ENCODE measurements at regions not wholly inside any gene's neighbourhood (a gene's known extent, or its start where the extent isn't known, plus 50 kb on each side); places are given as distances from the start of the nearest gene placed in this dataset.

DNA sequence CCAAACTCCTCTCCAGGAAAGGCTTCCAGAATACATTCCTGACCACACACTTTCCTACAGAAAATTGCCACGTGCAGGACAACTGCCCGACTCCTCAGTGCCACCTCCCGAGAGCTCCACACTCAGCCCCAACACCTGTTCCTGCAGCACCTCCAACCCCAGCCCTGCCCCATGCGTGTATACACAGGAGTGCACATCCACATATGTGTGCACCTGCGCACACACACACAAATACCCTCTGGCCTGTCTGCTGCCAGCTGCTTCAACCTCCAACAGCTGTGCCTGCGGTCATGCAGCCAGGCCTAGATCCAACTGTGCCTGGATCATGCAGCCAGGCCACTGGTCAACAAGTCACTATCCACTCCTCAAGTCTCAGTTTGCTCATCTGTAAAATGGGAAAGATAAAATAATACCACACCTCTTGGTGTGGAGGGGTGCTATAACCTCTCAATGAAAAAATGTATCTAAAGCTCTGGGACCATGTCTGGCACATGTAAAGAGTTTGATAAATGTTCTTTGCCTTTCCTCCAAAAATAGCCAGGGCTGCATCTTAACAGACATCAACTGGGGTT is 152.1 kb upstream of the ID2 start:
- Histone ChIP-seq H3K56ac (ENCODE audit: insufficient read length, low read depth, low read length) (no peak overlapping the region), H3T11ph (ENCODE audit: low read length) (no peak overlapping the region), H2BK15ac (ENCODE audit: low read depth, low read length) (no peak overlapping the region), H3K4me1 (ENCODE audit: insufficient read depth, low read length) (peaks cover 6% of the 10 kb centered on the region; the same call in 1 of the 2 replicates), H2BK5ac (ENCODE audit: insufficient read length, low read length) (no peak overlapping the region), H3K27ac (ENCODE audit: insufficient read length, low read depth, low read length) (no peak overlapping the region), H4K91ac (ENCODE audit: insufficient read length, low read depth, low read length) (no peak overlapping the region), H3K79me2 (ENCODE audit: insufficient read depth, low read length) (no peaks in the 10 kb centered on the region), H3K4ac (ENCODE audit: low read depth, low read length) (no peak overlapping the region), H3K79me1 (ENCODE audit: insufficient read depth, low read depth, low read length, poor library complexity, severe bottlenecking) (no peaks in the 10 kb centered on the region), H2BK120ac (ENCODE audit: low read depth, low read length, poor library complexity, severe bottlenecking) (no peak overlapping the region), H4K8ac (replicated peaks; ENCODE audit: insufficient read length, low read depth, low read length) (no peak overlapping the region), H2BK20ac (ENCODE audit: low read depth, low read length, poor library complexity, severe bottlenecking) (no peak overlapping the region), H2AFZ (ENCODE audit: low read length) (no peak overlapping the region), H3K27me3 (ENCODE audit: insufficient read depth, low read length) (no peaks in the 10 kb centered on the region), H4K5ac (ENCODE audit: insufficient read length, low read depth, low read length) (no peak overlapping the region), H3K23me2 (ENCODE audit: insufficient read length, low read depth, low read length, poor library complexity, severe bottlenecking) (no peaks in the 10 kb centered on the region), H3K23ac (ENCODE audit: insufficient read length, low read depth, low read length) (no peak overlapping the region), H4K20me1 (ENCODE audit: control insufficient read depth, insufficient read depth, insufficient read length) (no peaks in the 10 kb centered on the region), H2AK5ac (ENCODE audit: insufficient read length, low read length) (no peak overlapping the region), H3K14ac (ENCODE audit: insufficient read depth, low read length) (no peak overlapping the region), H3K4me2 (ENCODE audit: insufficient read depth, insufficient read length, low read length) (no peak overlapping the region), H3K9ac (ENCODE audit: extremely low read depth, insufficient read length, low read length) (no peak overlapping the region), H2BK12ac (ENCODE audit: insufficient read length, low read depth, low read length) (no peak overlapping the region), H3K18ac (ENCODE audit: insufficient read length, low read depth, low read length) (no peak overlapping the region), H3K9me3 (ENCODE audit: control insufficient read depth, low read depth, low read length) (no peaks in the 10 kb centered on the region)
- Mint-ChIP-seq H3K9me3 (peaks cover 4 to 13% of the 10 kb centered on the region in 2 experiments), H3K36me3 (ENCODE audit: insufficient read depth in 1 of 3, low read depth in 3 of 3) (peaks cover 0 to 12% (median 6%) of the 10 kb centered on the region in 3 experiments; a peak in 4 of 7 replicates), H3K4me3 (no peak overlapping the region), H3K27ac (no peak overlapping the region; a peak in 1 of 7 replicates), H3K4me1 (peaks cover 20 to 21% of the 10 kb centered on the region in 2 experiments), H3K27me3 (ENCODE audit: low read depth) (peaks cover 5% of the 10 kb centered on the region)
- TF ChIP-seq, protein P1, sequence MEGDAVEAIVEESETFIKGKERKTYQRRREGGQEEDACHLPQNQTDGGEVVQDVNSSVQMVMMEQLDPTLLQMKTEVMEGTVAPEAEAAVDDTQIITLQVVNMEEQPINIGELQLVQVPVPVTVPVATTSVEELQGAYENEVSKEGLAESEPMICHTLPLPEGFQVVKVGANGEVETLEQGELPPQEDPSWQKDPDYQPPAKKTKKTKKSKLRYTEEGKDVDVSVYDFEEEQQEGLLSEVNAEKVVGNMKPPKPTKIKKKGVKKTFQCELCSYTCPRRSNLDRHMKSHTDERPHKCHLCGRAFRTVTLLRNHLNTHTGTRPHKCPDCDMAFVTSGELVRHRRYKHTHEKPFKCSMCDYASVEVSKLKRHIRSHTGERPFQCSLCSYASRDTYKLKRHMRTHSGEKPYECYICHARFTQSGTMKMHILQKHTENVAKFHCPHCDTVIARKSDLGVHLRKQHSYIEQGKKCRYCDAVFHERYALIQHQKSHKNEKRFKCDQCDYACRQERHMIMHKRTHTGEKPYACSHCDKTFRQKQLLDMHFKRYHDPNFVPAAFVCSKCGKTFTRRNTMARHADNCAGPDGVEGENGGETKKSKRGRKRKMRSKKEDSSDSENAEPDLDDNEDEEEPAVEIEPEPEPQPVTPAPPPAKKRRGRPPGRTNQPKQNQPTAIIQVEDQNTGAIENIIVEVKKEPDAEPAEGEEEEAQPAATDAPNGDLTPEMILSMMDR (conservative IDR thresholded peaks at IDR 0.05), result no peak
- no CpG with 5 or more reads among the region's 6 CpGs for WGBS (ENCODE audit: extremely low coverage, insufficient read length, low lambda C conversion rate)
- no peak for DNase-seq

All from H9 (cell line).